NCI-H2029 treated with DMSO at 0.1 percent for 48 hours (cell line): ENCODE measurements at regions not wholly inside any gene's neighbourhood (a gene's known extent, or its start where the extent isn't known, plus 50 kb on each side); places are given as distances from the start of the nearest gene placed in this dataset.

Experiments used
- DNase-seq: peaks from one replicate; lab custom pipeline; 2025; lab: John Stamatoyannopoulos, UW

DNA sequence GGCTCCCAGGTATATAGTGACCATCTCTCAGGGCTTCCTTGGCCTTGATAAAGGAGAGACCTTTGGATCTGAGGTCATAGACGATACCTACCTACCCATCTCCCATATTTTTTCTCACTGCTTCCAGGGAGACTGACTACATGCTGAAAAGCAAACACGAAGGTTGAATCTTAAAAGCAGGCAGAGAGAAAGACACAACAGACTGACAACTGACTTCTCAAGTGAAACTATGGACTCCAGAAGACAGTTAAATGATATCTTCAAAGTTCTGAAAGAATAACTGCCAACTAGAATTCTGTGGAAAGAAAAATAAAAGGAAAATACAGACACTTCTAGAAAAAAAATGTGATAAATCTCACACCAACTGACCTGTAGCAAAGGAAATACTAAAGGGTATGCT is 76.5 kb upstream of the HAAO start:
- no peak for DNase-seq

DNA sequence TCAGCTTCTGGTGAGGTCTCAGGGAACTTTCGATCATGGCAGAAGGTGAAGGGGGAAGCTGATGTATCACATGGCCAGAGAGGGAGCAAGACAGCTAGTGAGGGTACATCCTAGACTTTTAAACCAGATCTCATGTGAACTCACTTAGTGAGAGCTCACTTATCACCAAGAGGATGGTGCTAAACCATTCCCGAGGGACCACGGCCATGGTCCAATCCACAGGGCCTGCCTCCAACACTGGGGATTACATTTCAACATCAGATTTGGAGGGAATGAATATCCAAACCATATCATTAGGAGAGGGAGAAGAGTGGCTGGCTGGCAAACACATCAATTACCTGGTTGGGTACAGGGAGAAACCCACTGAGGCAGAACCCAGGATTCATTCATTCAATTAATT is 75.7 kb upstream of the HAAO start:
- DNase-seq, result no peak

DNA sequence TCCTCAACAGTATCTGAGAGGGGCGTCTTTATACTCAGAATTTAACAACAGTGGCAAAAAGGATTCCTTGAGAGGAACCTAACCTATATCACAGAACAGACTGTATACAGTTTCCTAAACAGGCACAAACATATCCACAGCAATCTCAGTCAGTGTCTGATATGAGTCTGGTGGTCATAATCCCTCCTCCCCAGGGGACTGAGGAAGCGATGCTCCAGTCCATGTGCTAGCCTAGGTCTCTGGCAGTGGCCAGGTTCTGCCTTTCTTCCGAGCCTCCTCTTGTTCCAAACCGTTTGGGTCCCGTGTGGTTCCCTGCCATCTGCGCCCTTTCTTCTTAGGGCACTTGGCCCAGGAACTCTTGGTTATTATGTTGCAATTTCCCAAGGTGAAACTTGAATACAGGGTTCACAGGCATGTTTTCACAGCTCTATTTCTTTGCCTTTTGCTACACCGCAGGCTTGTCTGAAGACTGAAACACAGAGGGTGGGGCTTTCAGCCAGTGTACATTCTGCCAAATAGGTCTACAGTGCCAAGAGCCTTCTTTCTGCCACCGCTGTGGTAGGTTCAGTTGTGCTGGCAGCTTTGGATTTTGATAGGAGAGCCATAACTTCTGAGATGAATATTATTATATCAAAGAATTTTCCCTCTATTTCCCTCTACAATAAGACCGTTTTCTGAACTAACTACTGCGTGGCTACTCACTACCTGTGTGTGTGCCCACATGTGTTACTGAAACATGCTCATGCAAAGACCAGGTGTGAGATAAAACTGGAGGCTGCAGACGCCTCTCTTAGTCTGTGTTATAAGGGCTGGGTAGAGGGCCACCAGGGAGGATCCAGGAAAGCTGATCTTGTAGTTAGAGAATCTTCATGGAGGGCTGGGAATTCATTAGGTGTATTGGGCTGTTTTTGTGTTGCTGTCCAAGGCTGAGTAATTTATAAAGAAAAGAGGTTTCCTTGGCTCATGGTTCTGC is 75.0 kb upstream of the HAAO start:
- no peak for DNase-seq

DNA sequence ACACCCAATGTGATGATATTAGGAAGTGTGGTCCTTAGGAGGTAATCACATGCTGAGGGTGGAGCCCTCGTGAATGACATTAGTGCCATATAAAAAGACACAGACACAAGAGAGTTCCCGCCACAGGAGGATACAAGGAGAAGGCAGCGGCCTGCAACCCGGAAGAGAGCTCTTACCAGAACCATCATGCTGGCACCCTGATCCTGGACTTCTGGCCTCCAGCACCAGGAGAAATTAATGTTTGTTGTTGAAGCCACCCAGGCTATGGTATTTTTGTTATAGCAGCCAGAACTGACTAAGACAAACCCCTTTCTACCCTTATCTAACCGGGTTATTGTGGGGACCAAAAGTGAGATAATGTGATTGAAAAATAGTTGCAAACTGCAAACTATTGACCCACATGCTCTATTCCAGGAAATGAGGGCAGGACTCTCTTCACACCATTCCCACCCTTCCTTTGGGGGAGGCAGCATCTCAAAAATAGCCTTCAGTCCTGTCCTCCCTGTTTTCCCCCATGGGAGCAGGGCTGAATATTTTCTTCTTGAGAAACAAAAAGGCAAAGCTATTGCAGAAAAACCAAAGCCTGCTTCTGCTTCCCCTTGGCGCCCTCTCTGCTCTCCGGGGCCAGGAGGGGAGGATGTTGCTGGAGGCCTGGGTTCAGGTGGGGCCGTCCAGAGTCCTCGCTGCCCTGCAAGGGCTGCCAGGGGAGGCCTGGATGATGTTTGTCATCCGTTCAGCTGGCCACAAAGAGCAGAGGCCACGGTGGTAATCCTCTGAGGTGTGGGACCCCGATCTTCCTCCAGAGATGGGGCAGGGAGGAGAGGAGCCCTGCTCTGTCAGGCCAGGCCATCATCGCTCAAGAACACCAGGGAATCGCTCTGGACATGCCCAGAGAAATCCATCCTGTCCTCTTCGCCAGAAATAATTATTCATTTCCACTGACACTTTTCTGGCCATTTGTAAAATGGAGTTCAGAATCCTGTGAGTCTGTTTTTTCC is 73.8 kb upstream of the HAAO start:
- DNase-seq, result no peak

DNA sequence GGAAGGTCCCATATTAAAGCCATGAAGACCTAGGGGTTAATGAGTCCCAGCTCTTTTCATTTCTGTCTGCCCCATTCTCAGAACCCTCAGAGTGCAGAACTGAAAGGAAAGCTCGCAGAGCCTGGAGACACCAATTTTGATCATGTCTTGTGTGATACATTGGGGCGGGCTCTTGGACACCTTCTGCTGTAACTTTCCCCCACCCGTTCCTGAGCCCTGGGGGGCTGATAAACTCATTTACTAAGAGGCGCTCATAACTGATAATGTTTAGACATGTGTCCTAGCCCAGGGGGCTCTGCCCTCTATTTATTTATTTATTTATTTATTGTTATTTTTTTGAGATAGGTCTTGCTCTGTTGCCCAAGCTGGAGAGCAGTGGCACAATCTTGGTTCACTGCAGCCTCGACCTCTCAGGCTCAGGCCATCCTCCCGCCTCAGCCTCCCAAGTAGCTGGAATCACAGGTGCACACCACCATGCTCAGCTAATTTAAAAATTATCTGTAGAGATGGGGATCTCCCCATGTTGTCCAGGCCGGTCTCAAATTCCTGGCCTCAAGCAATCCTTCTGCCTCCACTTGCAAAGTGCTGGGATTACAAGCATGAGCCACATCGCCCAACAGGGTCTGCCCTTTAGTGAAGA is 72.4 kb upstream of the HAAO start:
- no peak for DNase-seq

DNA sequence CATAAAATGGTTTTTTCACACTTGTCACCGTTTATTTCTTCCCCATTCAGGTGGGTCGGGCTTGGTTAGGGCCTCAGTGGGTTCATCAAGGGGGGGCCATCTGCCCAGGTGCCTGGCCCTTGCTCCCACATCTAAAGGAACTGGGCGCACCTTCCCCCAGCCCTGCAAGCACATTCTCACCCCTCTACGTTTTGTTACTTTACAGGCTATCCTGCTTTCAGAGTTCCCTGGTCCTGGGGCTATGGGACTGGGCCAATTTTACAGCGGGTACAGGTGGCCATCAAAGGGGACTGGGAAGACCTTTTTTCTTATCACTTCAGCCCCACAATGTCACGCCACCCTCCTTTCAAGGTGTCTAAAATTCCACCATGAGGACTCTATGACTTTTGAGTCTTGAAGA is 71.8 kb upstream of the HAAO start:
- DNase-seq, result no peak

DNA sequence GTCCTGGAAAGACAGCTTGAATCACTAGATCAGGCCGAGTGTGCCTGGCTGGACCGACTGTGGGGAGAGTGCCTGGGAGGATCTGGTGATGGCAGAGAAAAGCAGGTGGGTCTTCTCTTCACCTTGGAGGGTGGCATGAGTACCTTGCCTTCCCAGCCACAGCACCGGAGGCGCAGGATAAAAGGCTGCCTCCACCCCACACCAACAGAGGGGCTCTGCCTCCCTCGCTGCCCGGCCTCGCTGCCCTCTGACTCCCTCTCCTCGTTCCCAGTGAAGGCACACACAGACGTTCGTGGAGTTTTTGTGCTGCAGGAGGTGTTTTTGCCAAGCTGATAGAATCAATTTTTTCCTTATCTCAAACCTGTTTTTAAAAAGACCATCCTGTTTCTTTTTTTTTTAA is 71.4 kb upstream of the HAAO start:
- no peak for DNase-seq

DNA sequence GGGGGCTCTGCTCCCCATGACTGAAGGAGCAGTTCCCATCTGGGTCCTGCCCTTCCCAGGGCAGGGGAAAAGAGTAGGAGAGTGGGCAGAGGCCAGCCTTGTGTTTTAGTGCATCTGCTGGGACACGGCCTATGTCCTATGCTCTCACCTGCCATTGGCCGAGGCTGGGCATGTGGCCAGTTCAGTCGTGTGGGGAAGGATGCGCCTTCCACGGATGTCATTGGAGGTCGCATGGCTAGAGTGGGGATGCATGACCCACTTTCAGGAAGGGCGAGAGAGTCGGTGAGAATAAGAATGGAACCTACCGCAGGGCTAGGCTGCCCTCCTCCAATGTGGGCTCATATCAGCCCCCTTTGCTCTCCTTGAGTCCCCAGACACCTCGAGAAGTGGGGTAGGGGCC is 70.9 kb upstream of the HAAO start:
- DNase-seq, result no peak

DNA sequence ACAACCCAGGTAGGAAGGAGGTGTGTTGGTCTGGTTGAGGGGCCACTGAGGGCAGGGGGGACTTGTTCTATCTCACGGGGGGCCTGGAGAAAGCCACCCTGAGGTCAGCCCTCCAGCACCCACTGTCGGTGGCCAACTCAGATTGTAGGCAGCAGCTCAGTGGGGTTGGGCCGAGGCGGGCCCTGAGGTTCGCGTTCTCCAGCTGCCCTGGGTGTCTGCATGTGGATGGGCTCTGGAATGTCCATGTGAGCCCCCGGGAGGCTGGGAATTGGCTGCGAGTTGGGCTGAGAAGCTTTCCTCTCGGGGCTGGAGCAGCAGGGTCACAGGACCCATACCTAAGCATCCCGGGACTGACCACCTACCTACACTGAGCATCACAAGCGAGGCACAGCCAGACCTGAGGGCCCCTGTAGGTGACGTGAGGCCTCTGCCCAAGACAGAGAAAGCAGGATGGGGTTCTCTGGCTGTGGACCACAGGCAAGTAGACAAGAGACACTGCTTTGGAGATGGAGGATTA is 70.3 kb upstream of the HAAO start:
- no peak for DNase-seq

DNA sequence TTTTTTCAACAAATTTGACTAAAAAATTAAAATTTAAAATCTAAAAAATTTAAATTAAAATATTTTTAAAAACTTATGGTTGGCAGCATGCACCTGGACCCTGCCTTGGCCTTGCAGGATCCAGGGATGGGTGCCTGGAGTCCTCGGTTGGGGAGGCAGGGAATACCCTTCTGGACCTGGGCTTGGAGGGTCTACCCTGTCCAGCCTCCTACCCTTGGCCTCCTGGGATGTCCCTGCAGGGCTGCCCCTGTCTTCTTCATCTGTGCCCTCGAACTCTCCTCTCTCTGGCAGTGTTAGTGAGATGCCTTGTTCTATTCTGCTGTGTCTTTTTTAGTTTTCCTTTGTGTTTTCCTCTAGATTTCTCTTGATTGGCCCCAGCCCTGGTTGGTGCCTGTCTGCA is 68.9 kb upstream of the HAAO start:
- DNase-seq, result no peak

DNA sequence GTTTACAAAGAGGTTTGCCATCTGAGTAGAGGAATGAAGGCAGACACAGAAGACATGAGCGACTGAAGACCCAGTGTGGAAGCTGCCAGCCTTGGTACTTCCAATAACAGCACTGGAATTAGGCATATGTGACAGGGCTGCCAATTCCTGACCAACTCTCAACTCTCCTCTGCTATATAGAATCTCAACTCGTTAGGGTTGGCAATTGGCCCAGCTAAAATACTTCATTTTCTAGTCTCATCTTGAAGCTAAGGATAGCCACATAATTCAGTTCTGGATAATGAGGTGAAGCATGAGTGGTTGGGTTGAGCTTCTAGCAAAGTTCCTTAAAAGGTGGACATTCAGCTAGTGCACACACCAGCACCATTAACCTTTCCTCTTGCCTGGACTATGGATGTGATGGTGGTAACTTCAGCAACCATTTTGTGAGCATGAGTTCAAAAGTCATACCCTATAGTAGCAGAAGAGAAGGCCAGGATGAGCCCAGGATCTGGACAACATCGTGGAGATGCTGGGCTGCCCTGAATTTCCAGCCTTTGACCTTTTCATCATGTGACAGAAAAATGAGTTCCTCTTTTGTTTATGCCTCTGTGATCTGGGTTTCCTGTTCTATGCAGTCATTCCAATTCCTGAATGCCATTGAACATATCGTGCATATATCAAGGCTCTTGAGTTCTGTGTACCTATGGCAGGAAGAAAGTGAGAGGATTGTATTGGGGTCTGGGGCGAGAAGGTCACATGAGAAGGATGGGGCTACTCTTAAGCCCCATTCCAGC is 68.1 kb upstream of the HAAO start:
- no peak for DNase-seq

DNA sequence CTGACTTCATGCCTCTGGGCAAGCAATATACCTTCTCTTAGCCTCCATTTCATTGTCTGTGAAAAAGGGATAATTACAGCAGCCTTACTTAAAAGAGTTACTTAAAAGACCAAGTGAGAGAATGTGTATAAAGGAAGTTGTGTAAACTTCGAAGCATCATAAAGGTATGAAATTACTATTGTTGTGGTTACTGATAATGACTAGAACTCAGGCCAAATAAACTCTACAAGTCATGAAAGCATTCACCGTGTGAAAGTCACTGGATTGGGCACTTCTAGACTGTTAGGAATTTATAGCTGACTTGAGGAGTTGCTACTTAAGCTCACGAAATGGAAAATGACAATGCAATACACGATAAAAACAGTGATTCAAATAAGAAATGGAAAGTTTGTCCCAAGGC is 67.4 kb upstream of the HAAO start:
- no peak for DNase-seq

DNA sequence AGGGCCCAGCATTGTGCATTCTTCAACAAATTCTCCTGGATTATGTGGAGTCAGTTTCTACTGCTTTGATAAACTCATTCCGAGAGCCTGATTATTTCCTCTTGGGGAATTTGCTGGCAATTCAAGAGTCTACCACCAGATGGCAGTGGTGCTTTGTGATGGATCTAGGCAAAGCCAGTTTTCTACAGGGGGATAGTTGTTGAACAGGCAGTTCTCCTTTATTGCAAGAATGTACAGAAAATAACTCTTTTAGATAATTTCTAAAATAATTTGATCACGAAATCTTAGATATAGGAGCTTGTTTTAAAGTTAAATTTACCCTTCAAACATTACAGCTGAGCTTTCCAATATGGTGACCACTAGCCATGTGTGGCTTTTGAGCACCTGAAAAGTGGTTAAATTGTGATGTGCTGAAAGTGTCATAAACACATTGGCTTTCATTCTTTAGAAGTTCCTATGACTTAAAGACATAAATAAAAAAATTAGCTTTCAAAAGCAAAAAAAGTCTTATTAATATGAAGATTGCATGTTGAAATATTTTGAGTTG is 66.7 kb upstream of the HAAO start:
- DNase-seq, result peak; percentile 53

DNA sequence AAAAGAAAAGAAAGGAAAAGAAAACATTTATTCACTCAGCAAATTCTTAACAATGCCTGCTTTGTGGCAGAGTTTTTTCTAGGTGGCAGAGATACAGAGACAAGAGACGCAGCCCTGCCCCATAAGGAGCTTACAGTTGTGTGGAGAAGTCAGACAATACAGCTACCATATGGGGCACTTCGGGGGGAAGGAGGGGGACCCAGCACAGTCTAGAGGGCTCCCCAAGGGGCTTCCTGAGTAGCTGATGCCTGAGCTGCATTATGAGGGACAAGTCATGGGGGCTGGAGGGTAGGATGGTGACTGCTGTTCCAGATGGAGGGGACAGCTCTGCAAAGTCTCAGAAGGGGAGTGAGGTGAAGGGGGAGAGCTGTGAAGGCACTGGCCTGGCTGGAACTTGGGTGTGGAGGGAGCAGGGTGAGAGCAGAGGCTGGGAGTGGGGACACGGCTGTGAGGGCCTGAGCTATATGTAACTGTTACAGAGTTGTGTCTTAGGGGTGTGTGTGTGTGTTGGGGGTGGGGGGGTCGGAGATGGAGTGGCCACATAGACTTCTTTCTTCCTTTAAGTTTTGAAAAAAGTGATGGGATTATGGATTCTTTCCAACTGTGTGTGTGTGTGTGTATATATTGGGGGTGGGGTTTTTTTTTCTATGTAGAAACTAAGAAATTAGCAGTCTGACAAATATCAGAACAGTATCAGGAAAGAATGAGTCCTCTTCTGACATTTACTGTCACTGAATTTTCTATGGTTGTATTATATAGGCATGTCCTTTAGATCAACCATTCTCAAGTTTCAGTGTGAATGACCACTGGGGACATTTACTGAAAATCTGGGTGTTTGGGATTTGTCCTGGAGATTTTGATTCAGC is 66.0 kb upstream of the HAAO start:
- DNase-seq, result no peak

DNA sequence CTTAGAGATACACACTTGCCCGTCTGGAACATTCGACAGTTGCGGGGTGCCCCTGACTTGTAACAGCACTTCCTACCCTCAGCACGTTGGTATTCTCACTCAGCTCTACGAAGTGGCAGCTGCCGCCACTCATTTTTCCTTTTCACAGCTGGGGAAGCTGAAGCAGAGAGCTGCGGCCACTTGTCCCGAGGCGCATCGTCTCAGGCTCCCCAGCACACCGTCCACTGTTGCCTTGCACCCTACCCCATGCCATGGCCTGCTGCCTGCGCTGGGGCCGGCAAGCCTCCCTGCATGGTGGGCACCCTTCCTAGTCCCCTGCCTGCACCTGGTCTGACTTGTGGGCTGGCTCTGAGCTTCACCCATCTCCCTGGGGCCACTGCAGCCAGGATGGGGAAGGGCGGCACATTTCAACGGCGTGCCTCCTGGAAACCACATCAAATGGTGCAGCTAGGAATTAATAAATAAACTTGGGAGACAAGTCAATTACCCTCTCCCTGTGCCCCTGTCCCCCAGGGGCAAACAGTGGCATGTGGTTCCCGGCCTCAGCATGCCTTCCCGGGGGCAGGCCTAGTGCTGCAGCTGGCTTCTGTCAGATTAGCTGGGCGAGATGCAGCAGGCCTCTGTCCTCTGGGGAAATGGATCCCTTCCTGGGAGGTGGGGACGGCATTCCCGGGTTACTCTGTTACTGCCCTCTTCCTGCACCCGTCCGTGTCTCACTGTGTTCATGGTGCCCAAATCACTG is 64.7 kb upstream of the HAAO start:
- no peak for DNase-seq

DNA sequence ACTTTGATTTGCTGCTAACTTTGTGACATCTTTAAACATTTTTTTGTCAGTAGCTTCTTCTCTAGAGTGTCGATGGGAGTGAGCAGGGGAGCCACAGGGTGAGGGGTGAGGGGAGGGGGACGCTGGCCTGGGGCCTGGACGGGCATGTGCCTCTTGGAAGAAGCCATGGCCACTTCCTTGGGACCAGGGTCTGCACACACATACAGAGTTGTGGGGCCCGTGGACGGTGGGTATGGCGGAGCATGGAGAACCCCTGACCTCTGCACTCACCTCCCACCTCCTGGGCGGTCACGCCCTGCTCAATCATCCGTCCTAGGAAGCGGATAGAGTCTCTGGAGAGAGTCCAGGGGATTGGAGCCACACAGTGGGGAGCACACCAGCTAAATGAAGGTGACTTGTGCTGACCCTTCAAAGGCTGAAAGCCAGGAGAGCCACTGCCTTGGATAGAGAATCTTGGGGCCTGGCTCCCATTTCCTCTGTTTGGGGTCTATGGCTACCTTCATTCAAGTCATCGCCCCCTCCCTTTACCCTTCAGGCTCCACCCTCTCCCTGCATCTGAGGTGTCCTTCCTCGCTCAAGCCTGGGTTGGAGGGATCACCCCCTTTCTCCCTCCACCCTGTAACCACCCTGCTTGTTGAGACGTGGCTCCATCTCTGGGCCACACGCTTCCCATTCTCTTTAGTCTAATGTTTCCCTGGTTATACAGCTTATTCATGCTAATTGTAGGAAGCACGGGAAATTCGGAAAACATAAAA is 63.9 kb upstream of the HAAO start:
- DNase-seq, result no peak

DNA sequence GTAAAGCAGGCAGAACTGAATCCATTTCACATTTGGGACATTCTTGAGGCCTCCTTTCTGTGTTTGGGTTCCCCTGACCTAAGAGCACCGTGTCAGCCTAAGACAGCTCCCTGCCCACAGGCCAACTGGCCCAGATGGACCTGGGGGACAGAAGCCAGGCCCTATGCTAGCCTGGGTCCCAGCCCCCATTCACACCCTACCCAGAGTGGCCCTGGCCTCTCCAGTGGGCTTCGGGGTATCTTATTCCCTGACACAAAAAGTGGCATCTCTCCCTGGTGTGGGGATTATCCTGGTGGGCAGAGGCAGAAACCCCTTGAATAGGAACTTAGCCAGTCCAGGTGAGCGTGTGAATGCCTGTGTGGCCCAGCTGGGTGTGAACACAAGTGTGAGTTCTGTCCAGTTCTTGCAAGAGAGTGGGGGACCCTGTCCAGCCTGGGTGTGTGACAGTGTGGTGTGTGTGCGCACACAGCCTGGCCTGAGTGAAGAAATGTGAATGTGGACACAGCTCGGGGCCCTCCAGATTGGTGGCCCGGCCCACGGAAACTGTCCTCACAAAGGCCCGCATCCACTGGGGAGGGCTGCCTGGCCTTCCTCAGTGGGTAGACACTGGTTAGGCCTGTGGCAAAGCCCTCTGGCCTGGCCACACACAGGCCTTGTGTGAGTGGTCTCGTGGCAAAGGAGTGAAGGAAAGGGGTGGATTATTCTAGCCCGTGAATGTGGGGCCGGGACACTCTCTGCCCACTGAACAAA is 63.0 kb upstream of the HAAO start:
- no peak for DNase-seq
